GM12878 (cell line): ENCODE measurements at regions not wholly inside any gene's neighbourhood (a gene's known extent, or its start where the extent isn't known, plus 50 kb on each side); places are given as distances from the start of the nearest gene placed in this dataset.

ENCODE experiments used
- ATAC-seq: fragments of 200-7000 bp; cut with Tn5 transposase; 3 replicates; pipeline ENCODE4 v1.9.1; 2020; ENCODE audit warnings: mild to moderate bottlenecking, moderate library complexity
- BruUV-seq: library from RNA; stranded (reverse); fragments of 400-500 nt; replicated peaks from 2 replicates; lab custom pipeline; 2021; lab: Mats Ljungman, UMichigan
- CTCF ChIA-PET: fragments of 300-600 bp; sonication (Branson Sonifier 250); formaldehyde crosslinking; extraction: SDS; loops from one replicate; lab custom pipeline; 2021; ENCODE audit warnings: inconsistent platforms; lab: Yijun Ruan, JAX
- POLR2A ChIA-PET: fragments of 350-600 bp; formaldehyde crosslinking; extraction: SDS; loops from one replicate; lab custom pipeline; 2021; ENCODE audit warnings: inconsistent platforms; lab: Charles Lee
- RAD21 ChIA-PET: fragments of 300-600 bp; sonication (Branson Sonifier 250); formaldehyde crosslinking; loops from one replicate; lab custom pipeline; 2023; ENCODE audit warnings: antibody characterized with exemption; ENCODE audit not compliant: unreplicated experiment; lab: Charles Lee
- SMC1A ChIA-PET: fragments of 300-600 bp; sonication (Branson Sonifier 250); formaldehyde crosslinking; loops from one replicate; lab custom pipeline; 2023; ENCODE audit not compliant: unreplicated experiment, uncharacterized antibody; lab: Charles Lee
- DNase-seq: peaks from one replicate; pipeline ENCODE4 v3.0.0-alpha.2; 2011; ENCODE audit warnings: low read depth, low spot score
- FAIRE-seq: peaks from 3 replicates; lab custom pipeline; 2011; peaks lifted over from hg19 to GRCh38; lab: Jason Lieb, UNC
- H2AFZ ChIP-seq: 2 replicates; pipeline ENCODE4 v1.6.0; 2011; ENCODE audit warnings: low read depth, low read length, control low read depth; ENCODE audit not compliant: control insufficient read depth
- H3K27ac ChIP-seq: 2 replicates; pipeline ENCODE4 v1.5.1; 2011; ENCODE audit warnings: control low read depth; ENCODE audit not compliant: control insufficient read depth, insufficient read depth
- H3K27me3 ChIP-seq, 2 experiments: replicated peaks in 1 of 2; 2 replicates each; pipeline versions ENCODE4 v1.6.0 to v1.6.1; 2011; ENCODE audit warnings: low read length in 1 of 2; ENCODE audit not compliant: control insufficient read depth in 2 of 2, insufficient read depth in 2 of 2
- H3K36me3 ChIP-seq, 2 experiments: 2 replicates each; pipeline ENCODE4 v1.5.1; 2011; ENCODE audit warnings: low read length in 1 of 2; ENCODE audit not compliant: control insufficient read depth in 2 of 2, insufficient read depth in 2 of 2
- H3K4me1 ChIP-seq: 2 replicates; pipeline ENCODE4 v1.6.1; 2011; ENCODE audit warnings: mild to moderate bottlenecking, low read length, moderate library complexity, mixed read lengths; ENCODE audit not compliant: control insufficient read depth, insufficient read depth
- H3K4me2 ChIP-seq: 2 replicates; pipeline ENCODE4 v1.6.0; 2011; ENCODE audit warnings: control low read depth; ENCODE audit not compliant: control insufficient read depth, insufficient read depth
- H3K4me3 ChIP-seq: fragments of 200-600 bp; sonication (generic); 2 replicates; pipeline ENCODE4 v1.5.1; 2016
- H3K79me2 ChIP-seq: 2 replicates; pipeline ENCODE4 v1.6.0; 2011; ENCODE audit warnings: low read length; ENCODE audit not compliant: control insufficient read depth, insufficient read depth
- H3K9ac ChIP-seq: 2 replicates; pipeline ENCODE4 v1.8.0; 2011; ENCODE audit warnings: low read length, control low read depth, mixed read lengths; ENCODE audit not compliant: control insufficient read depth, insufficient read depth
- H3K9me3 ChIP-seq: replicated peaks from 3 replicates; pipeline ENCODE4 v1.5.1; 2011; ENCODE audit warnings: mild to moderate bottlenecking, low read length; ENCODE audit not compliant: control insufficient read depth, insufficient read depth
- H4K20me1 ChIP-seq: 2 replicates; pipeline ENCODE4 v1.6.0; 2011; ENCODE audit not compliant: control insufficient read depth, insufficient read depth
- ATF3 ChIP-seq: IDR thresholded peaks from 2 replicates; pipeline ENCODE4 v1.6.1; 2011; ENCODE audit warnings: low read depth, mild to moderate bottlenecking, low read length, moderate library complexity, borderline replicate concordance; ENCODE audit errors: extremely low read depth
- CREB1 ChIP-seq: IDR thresholded peaks from 2 replicates; pipeline ENCODE4 v1.6.1; 2012; ENCODE audit warnings: low read depth, mild to moderate bottlenecking, inconsistent platforms
- E2F8 ChIP-seq: fragments of 450-650 bp; IDR thresholded peaks from 2 replicates; pipeline ENCODE4 v1.6.1; 2018; ENCODE audit warnings: mild to moderate bottlenecking, low read depth, moderate library complexity; ENCODE audit not compliant: partially characterized antibody
- FOS ChIP-seq: IDR thresholded peaks from 3 replicates; pipeline ENCODE4 v1.6.1; 2011; ENCODE audit warnings: borderline replicate concordance; ENCODE audit not compliant: insufficient read length; ENCODE audit errors: extremely low read depth
- PAX8 ChIP-seq: fragments of 450-650 bp; IDR thresholded peaks from 2 replicates; pipeline ENCODE4 v1.6.1; 2017; ENCODE audit warnings: mild to moderate bottlenecking, moderate library complexity
- PML ChIP-seq: IDR thresholded peaks from 2 replicates; pipeline ENCODE4 v1.6.1; 2012; ENCODE audit warnings: low read length, inconsistent platforms
- RBBP5 ChIP-seq: fragments of 200-600 bp; sonication (generic); conservative IDR thresholded peaks from 2 replicates; pipeline ENCODE4 v1.6.1; 2016
- SMAD5 ChIP-seq: IDR thresholded peaks from 2 replicates; pipeline ENCODE4 v1.6.1; 2016; ENCODE audit warnings: antibody characterized with exemption, low read depth
- SRF ChIP-seq, 2 experiments: IDR thresholded peaks; 2 replicates each; pipeline ENCODE4 v1.6.1; 2011; ENCODE audit warnings: low read depth in 2 of 2, low read length in 2 of 2, mild to moderate bottlenecking in 1 of 2, moderate library complexity in 1 of 2
- ZNF274 ChIP-seq: IDR thresholded peaks from one replicate; pipeline ENCODE4 v1.8.0; 2011; ENCODE audit not compliant: insufficient read length, insufficient read depth
- WGBS: methylation state at CpG from one replicate; pipeline ENCODE4 v1.1.6; 2016; ENCODE audit warnings: low lambda C conversion rate; ENCODE audit not compliant: insufficient replicate concordance, insufficient coverage; ENCODE audit errors: missing lambda C conversion rate; 5-methylcytosine and 5-hydroxymethylcytosine counted together
- in situ Hi-C: fragments of 300-500 bp; cut with MboI; formaldehyde crosslinking; loops from 9 replicates; pipeline ENCODE4 v1.14.3; 2018; ENCODE audit warnings: mixed read lengths
- intact Hi-C: fragments of 100-400 bp; cut with micrococcal nuclease; formaldehyde crosslinking; loops from one replicate; pipeline ENCODE4 v1.14.2; 2022; ENCODE audit not compliant: unreplicated experiment

- H3K27ac ChIP-seq, result no peak overlapping the region
- no peak overlapping the region for H3K9ac ChIP-seq
- no peaks in the 10 kb centered on the region for H3K36me3 ChIP-seq
- FAIRE-seq (no peak), ATAC-seq (no peak), DNase-seq (no peak)
- TF ChIP-seq ATF3 (no peak), CREB1 (no peak), RBBP5 (no peak), FOS (no peak), SMAD5 (no peak), SRF (IDR thresholded peaks at IDR 0.05; ENCODE audit: low read depth in 2 of 2, low read length in 2 of 2) (no peak), ZNF274 (no peak), PAX8 (no peak), PML (no peak), E2F8 (no peak)
- CTCF ChIA-PET, result no interaction called here
- H3K4me3 ChIP-seq, result no peak overlapping the region
- POLR2A ChIA-PET, result no interaction called here
- in situ Hi-C loops (no loop called here), intact Hi-C loops (no loop called here)
- RAD21 ChIA-PET, result no interaction called here
- SMC1A ChIA-PET, result no interaction called here
- no TSS peak for BruUV-seq
- H3K4me1 ChIP-seq, result no peaks in the 10 kb centered on the region
- H3K79me2 ChIP-seq, result no peaks in the 10 kb centered on the region
- no peak overlapping the region for H3K4me2 ChIP-seq
- 77% methylated on average over 21 of the region's 23 CpGs for WGBS
- H3K9me3 ChIP-seq, result no peaks in the 10 kb centered on the region; the same call in 2 of the 3 replicates
- no peaks in the 10 kb centered on the region for H3K27me3 ChIP-seq
- H2AFZ ChIP-seq, result no peak overlapping the region
- H4K20me1 ChIP-seq, result no peaks in the 10 kb centered on the region
Observed at GRCh38 chr16:35146031-35146710, 1686.8 kb downstream of the TP53TG3F start.
